ENCODE measurements at regions not wholly inside any gene's neighbourhood (a gene's known extent, or its start where the extent isn't known, plus 50 kb on each side); places are given as distances from the start of the nearest gene placed in this dataset.

DNA sequence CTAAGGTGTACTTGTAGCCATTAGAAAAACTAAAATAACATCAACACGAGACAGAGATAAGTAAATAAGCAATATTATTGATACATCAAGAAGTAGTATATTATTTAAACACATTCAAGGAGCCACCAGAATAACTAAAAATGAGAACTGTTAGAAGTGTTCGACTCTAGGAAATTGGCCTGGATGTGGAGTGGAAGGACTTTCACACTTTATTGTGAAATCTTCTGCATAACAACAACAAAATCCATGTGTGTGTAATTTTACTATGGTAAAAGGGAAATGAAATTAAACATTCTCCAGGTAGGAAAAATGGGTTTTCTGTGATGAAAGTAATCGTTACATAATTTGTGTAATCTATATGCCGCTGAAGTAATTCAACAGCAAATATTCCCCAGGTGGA is 96.3 kb upstream of the RNF152 start:
- no peak for DNase-seq

DNA sequence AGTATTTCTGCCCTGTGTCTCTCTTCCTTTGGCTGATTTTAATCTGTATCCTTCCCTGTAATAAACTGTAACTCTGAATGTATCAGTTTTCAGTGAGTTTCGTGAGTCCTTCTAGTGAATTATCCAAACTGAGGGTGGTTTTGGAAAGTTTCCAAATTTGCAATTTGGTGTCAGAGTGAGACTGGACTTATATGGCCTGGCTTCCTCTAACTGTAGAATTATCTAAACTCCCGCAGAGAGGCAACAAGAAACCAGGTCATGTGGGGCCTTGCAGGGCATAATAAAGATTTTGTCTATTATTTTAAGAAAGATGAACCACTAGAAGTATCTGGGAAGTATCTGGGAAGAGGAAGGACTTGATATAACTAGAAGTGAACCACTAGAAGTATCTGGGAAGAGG is 95.3 kb upstream of the RNF152 start:
- no peak for DNase-seq

DNA sequence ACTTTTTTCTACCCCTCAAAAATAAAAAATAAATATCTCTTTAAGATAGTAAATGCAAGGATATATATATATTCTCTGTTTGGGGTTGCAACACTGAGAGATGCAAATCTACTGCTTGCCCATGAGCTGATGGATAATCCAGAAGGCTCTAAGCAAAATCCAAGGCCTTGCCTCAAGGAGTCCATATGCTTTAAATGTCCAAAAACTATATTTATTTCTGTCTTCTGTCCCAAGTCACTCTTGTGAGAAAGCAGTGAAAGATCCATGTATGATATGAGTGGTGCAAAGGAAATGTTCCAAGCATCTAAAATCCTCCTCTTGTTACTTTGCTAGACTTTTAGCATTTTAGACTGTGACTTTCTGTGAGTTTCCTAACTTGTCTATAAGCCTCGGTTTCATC is 92.9 kb upstream of the RNF152 start:
- no peak for DNase-seq

- DNase-seq: no peak
These were observed 91.5 kb upstream of the RNF152 start for GRCh38 chr18:61984349-61984748.

GRCh38 chr18:61982475-61982874 is 89.7 kb upstream of the RNF152 start:
- DNase-seq: no peak

DNA sequence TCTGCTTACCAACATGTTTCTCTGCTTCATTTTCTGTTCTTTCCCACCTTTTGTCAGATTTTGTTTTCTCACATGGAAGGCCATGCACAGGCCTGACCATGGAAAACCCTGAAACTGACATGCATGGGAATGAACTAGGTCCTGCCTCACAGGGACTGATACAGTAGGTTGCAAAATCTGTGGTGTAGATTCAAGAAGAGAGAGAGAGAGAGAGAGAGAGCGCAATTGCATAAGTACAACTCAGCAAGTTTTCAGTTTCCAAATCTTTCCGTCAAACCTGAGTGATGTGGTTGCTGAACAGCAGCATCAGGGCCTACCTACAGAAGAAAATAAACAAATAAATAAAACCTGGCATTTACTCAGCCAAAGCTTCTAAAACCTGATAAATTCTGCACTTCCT is 87.5 kb upstream of the RNF152 start:
- no peak for DNase-seq

DNA sequence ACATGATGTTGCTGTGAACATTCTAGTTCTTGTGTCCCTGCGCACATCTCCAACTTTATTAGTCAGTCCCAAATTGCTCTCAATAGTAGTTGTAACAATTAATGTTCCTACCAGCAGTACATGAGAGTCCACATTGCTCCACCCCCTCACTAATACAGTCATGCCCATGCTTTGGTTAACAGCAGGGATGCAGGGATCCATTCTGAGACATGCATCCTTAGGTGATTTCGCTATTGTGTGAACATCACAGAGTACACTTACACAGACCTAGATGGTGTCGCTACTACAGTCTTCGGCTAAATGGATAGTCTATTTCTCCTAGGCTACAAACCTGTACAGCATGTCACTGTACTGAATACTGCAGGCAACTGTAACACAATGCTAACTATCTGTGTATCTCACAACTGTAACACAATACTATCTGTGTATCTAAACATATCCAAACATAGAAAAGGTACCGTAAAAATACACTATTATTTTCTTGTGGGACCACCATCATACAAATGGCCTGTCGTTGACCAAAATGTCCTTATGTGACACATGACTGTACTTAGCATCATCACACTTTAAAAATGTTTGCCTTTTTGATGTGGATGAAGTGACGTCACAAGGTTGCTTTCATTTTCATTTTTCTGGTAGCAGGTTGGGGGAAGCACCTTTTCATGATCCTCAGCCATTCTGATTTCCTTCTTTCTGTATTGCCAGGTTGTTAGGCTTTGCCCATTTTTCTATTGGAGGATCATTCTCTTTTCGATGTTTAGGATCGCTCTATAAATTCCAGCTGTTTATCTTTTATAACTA is 82.9 kb upstream of the RNF152 start:
- DNase-seq: no peak

GRCh38 chr18:61973273-61974115 is 80.7 kb upstream of the RNF152 start:
- DNase-seq: peak in 6 of 58 donors; percentile 1 to 23 (median 7)

DNA sequence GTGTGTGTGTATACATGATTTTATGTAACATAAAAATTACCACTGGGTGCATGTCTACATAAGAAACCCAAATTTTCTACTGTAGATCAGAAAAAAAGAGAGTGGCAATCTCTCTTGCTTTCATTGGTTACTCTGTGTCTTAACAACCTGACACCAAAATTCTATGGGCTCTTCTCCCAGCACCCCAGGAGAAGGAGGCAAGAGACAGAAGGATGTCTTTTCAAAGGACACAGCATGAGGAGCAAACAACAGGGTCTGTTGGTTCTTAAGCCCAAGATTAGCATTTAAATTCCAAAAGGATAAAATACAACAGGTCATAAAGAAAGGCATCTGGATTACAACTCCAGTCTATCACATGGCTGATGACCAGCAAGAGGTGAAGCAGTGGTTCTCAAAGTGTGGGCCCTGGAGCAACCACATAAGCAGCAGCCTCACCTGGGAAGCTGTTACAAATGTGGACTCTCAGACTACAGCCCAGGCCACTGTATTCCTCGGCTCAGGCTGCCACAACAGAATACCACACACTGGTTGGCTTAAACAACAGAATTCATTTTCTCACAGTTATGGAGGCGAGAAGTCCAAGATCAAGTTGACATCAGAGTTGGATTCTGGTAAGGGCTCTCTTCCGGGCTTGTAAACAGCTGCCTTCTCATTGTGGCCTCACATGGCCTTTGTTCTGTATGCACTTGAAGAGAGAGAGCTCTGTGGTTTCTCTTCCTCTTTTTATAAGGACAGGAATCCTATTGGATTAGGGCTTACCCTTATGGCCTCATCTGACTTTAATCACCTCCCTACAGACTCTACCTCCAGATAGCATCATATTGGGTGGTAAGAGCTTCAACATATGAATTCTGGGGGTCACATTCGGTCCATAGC is 79.8 kb upstream of the RNF152 start:
- DNase-seq: no peak

- DNase-seq: no peak
These were observed 74.6 kb upstream of the RNF152 start for GRCh38 chr18:61967252-61967891.

GRCh38 chr18:61965311-61965710 is 72.5 kb upstream of the RNF152 start:
- DNase-seq: no peak

DNA sequence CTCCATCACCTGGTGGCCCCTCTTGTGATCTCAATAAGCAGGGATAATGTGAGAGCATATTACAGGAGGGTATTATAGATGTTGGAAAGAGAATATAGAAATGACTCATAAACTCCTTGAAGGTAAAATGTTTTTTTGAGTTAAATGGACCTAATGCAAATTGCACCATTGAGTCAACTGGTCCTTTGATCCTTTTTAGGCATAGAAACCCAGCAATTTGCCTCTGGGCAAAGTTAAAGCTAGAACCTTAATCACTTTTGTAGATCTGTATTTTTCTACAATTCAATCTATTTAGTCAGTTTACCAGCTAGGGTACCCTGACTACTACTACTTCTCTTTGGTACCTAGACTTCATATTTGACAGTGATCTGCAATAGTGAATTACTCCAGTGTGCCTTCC is 71.8 kb upstream of the RNF152 start:
- no peak for DNase-seq

- no peak for DNase-seq
These were observed 70.9 kb upstream of the RNF152 start for GRCh38 chr18:61963705-61964104.

DNA sequence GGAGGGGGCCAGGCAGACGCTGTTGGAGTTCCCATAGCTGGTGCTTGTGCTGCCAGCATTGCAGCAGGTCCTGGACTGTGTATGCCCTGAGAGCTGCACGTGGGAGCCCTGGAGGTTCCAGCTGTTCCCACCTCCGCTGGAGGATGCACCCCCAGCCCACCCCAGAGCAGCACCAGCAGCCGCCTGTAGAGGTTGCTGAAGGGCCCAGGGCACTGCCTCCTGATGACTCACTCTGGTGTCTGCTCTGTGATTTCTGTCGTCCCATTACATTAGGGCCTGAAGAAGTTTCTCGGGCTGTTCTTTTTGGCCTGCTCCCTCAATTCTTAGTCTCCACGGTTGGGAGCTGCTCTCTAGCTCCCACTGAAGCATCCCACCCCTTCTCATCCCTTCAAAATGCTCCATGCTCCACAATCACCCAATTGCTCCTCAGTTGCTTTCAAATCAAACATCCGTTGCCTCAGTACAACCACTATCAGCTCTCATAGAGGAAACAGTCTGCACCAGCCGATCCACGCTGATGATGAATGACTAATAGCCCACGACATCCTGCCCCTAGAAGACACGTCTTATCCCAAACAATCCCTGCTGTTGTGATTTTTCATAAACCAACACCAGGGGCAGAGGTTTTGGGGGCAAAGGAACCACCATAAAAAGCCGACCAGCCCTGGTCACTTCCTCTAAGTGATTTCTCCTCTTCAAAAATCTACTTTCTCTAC is 65.2 kb upstream of the RNF152 start:
- no peak for DNase-seq

DNA sequence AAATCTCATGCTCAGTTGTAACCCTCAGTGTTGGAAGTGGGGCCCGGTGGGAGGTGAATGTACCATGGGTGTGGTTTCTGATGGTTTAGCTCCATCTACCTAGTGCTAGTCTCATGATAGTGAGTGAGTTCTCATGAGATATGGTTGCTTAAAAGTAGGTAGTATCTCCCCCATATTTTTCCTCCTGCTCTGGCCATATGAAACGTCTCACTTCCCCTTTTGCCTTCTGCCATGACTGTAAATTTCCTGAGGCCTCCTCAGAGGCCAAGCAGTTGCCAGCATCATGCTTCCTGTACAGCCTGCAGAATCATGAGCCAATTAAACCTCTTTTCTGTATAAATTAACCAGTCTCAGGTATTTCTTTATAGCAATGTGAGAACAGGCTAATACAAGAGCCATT is 62.8 kb upstream of the RNF152 start:
- no peak for DNase-seq

- no peak for DNase-seq
These were observed 61.4 kb upstream of the RNF152 start for GRCh38 chr18:61954096-61954746.

- DNase-seq: no peak
These were observed 60.8 kb upstream of the RNF152 start for GRCh38 chr18:61953641-61954040.

GRCh38 chr18:61953161-61953560 is 60.4 kb upstream of the RNF152 start:
- DNase-seq: no peak

DNA sequence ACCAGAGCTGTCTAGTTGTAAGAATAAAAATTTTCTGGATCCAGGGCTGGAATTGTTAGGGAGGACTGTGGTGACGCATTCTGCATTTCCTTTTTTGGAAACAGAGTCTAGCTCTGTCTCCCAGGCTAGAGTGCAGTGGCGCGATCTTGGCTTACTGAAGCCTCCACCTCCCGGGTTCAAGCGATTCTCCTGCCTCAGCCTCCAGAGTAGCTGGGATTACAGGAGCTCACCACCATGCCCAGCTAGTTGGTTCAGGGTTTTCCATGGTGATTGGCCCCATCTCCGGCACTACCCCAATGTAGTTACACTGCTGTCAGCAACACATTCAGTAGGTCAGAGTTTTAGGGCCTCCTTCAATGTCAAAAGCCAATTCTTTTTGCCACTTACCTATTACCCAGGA is 58.6 kb upstream of the RNF152 start:
- no peak for DNase-seq

DNA sequence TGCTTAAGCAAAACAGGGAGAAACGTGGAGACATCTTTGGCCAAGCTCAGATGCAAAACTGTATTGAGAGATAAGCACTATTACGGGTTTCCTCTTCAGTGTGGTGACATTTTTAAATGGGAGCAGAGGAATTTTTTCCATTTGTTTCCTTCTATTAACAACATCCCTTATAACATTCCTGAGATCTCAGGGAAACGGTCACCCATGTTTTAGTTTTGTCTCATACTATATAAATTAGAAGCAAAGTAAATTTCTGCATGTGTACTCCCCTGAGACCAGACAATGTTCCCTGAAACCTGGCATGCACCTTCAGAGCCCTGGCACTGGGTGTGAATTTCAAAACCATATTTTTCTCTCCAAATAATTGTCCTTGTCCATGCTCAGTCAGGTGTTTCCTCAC is 57.6 kb upstream of the RNF152 start:
- no peak for DNase-seq

Data from anterior cingulate cortex (tissue), 58 donors.